WTC11 (cell line): ENCODE measurements at regions not wholly inside any gene's neighbourhood (a gene's known extent, or its start where the extent isn't known, plus 50 kb on each side); places are given as distances from the start of the nearest gene placed in this dataset.

Experiments used
- ATAC-seq: fragments of 200-7000 bp; cut with Tn5 transposase; 2 replicates; pipeline ENCODE4 v1.10.0; 2021; ENCODE audit warnings: mild to moderate bottlenecking, moderate library complexity
- CTCF ChIA-PET: fragments of 300-600 bp; sonication (Branson Sonifier 250); formaldehyde crosslinking; loops from one replicate; lab custom pipeline; 2021; ENCODE audit warnings: antibody characterized with exemption; lab: Charles Lee
- POLR2A ChIA-PET: fragments of 350-600 bp; sonication (Branson Sonifier 250); formaldehyde crosslinking; loops from one replicate; lab custom pipeline; 2021; ENCODE audit warnings: antibody characterized with exemption; lab: Charles Lee
- DNase-seq: peaks from one replicate; pipeline ENCODE4 v3.0.0; 2021; ENCODE audit warnings: low spot score
- H3K27ac Mint-ChIP-seq: 2 replicates; pipeline ENCODE4 v1.8.0; 2021; ENCODE audit warnings: mixed read lengths
- H3K27me3 Mint-ChIP-seq: 2 replicates; pipeline ENCODE4 v1.8.0; 2021; ENCODE audit warnings: low read depth, mild to moderate bottlenecking, moderate library complexity, mixed read lengths
- H3K36me3 Mint-ChIP-seq: 2 replicates; pipeline ENCODE4 v1.8.0; 2021; ENCODE audit warnings: mixed read lengths
- H3K4me1 Mint-ChIP-seq: 2 replicates; pipeline ENCODE4 v1.8.0; 2022; ENCODE audit warnings: mixed read lengths
- H3K4me3 Mint-ChIP-seq: 2 replicates; pipeline ENCODE4 v1.8.0; 2021; ENCODE audit warnings: mild to moderate bottlenecking, moderate library complexity, mixed read lengths
- H3K9me3 Mint-ChIP-seq: 2 replicates; pipeline ENCODE4 v1.8.0; 2021; ENCODE audit warnings: mixed read lengths
- ARID4B ChIP-seq: sonication (generic); formaldehyde crosslinking; IDR thresholded peaks from 2 replicates; pipeline ENCODE4 v1.8.0; 2023; ENCODE audit warnings: missing genetic modification reagents, mild to moderate bottlenecking, borderline replicate concordance
- ATF2 ChIP-seq: sonication (generic); formaldehyde crosslinking; IDR thresholded peaks from 2 replicates; pipeline ENCODE4 v1.8.1; 2022; ENCODE audit warnings: low read depth, missing genetic modification reagents, borderline replicate concordance
- ATF6 ChIP-seq: sonication (generic); formaldehyde crosslinking; IDR thresholded peaks from 2 replicates; pipeline ENCODE4 v1.8.1; 2023; ENCODE audit warnings: mild to moderate bottlenecking, missing genetic modification reagents
- CBFB ChIP-seq: sonication (generic); formaldehyde crosslinking; IDR thresholded peaks from 2 replicates; pipeline ENCODE4 v1.8.1; 2022; ENCODE audit warnings: mild to moderate bottlenecking, low read depth, missing genetic modification reagents
- ELF4 ChIP-seq: sonication (generic); formaldehyde crosslinking; IDR thresholded peaks from 2 replicates; pipeline ENCODE4 v1.8.1; 2022; ENCODE audit warnings: low read depth, mild to moderate bottlenecking, moderate library complexity, missing genetic modification reagents
- EMX1 ChIP-seq: fragments of 250-450 bp; sonication (Bioruptor Pico); IDR thresholded peaks from 2 replicates; pipeline ENCODE4 v1.8.0; 2021; ENCODE audit warnings: mild to moderate bottlenecking
- FOXJ3 ChIP-seq: sonication (generic); formaldehyde crosslinking; IDR thresholded peaks from 2 replicates; pipeline ENCODE4 v1.9.0; 2021; ENCODE audit warnings: missing genetic modification reagents, mild to moderate bottlenecking, borderline replicate concordance
- PRRX2 ChIP-seq: fragments of 250-450 bp; sonication (Bioruptor Pico); IDR thresholded peaks from 2 replicates; pipeline ENCODE4 v1.8.0; 2021; ENCODE audit warnings: mild to moderate bottlenecking
- TEAD1 ChIP-seq: sonication (generic); formaldehyde crosslinking; IDR thresholded peaks from 2 replicates; pipeline ENCODE4 v1.8.0; 2022; ENCODE audit warnings: mild to moderate bottlenecking, missing genetic modification reagents
- ZBTB21 ChIP-seq: sonication (generic); formaldehyde crosslinking; IDR thresholded peaks from 2 replicates; pipeline ENCODE4 v1.8.1; 2023; ENCODE audit warnings: mild to moderate bottlenecking, missing genetic modification reagents, borderline replicate concordance
- ZNF219 ChIP-seq: sonication (generic); formaldehyde crosslinking; IDR thresholded peaks from 2 replicates; pipeline ENCODE4 v1.8.0; 2023; ENCODE audit warnings: missing genetic modification reagents, mild to moderate bottlenecking, borderline replicate concordance
- ZNF232 ChIP-seq: sonication (generic); formaldehyde crosslinking; IDR thresholded peaks from 2 replicates; pipeline ENCODE4 v1.8.0; 2022; ENCODE audit warnings: mild to moderate bottlenecking, missing genetic modification reagents
- TF ChIP-seq, protein P1 (sequence below): fragments of 250-450 bp; sonication (Bioruptor Pico); IDR thresholded peaks from 2 replicates; pipeline ENCODE4 v1.9.0; 2021; ENCODE audit warnings: mild to moderate bottlenecking, borderline replicate concordance
- TF ChIP-seq, protein P2 (sequence below): sonication (generic); formaldehyde crosslinking; conservative IDR thresholded peaks from 2 replicates; pipeline ENCODE4 v1.8.1; 2023; ENCODE audit warnings: mild to moderate bottlenecking, low read depth, missing genetic modification reagents, moderate library complexity
- TF ChIP-seq, protein P3 (sequence below): sonication (generic); formaldehyde crosslinking; IDR thresholded peaks from 2 replicates; pipeline ENCODE4 v1.8.1; 2023; ENCODE audit warnings: mild to moderate bottlenecking, moderate library complexity, missing genetic modification reagents

DNA sequence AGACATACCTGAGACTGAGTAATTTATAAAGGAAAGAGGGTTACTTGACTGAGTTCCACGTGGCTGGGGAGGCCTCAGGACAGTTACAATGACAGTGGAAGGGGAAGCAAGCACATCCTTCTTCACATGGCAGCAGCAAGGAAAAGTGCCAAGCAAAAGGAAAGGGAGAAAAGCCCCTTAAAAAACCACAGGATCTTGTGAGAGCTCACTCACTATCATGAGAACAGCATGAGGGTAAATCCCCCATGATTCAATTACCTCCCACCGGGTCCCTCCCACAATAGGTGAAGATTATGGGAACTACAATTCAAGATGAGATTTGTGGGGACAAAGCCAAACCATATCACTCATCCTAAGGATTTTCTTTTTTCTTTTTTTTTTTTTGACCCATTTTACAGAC, 177.8 kb upstream of the EEA1 start:
- no peak for DNase-seq
- ChIA-PET POLR2A (no interaction called here), CTCF (interaction anchor here (0.7 to 1.1 kb wide), 2 partner anchors 9 kb away, joined by 3 to 8 read pairs; no protein-coding TSS in a partner anchor)
- no peaks in the 10 kb centered on the region for H3K9me3 Mint-ChIP-seq
- TF ChIP-seq ATF2 (CRISPR knock-in tag) (no peak), ELF4 (CRISPR knock-in tag) (no peak), ZNF232 (CRISPR knock-in tag) (no peak), ATF6 (no peak), ARID4B (CRISPR knock-in tag) (no peak), TEAD1 (no peak), FOXJ3 (CRISPR knock-in tag) (no peak), CBFB (CRISPR knock-in tag) (no peak), EMX1 (CRISPR knock-in tag) (no peak), ZBTB21 (CRISPR knock-in tag) (no peak), ZNF219 (no peak), PRRX2 (CRISPR knock-in tag) (no peak)
- TF ChIP-seq, protein P1, sequence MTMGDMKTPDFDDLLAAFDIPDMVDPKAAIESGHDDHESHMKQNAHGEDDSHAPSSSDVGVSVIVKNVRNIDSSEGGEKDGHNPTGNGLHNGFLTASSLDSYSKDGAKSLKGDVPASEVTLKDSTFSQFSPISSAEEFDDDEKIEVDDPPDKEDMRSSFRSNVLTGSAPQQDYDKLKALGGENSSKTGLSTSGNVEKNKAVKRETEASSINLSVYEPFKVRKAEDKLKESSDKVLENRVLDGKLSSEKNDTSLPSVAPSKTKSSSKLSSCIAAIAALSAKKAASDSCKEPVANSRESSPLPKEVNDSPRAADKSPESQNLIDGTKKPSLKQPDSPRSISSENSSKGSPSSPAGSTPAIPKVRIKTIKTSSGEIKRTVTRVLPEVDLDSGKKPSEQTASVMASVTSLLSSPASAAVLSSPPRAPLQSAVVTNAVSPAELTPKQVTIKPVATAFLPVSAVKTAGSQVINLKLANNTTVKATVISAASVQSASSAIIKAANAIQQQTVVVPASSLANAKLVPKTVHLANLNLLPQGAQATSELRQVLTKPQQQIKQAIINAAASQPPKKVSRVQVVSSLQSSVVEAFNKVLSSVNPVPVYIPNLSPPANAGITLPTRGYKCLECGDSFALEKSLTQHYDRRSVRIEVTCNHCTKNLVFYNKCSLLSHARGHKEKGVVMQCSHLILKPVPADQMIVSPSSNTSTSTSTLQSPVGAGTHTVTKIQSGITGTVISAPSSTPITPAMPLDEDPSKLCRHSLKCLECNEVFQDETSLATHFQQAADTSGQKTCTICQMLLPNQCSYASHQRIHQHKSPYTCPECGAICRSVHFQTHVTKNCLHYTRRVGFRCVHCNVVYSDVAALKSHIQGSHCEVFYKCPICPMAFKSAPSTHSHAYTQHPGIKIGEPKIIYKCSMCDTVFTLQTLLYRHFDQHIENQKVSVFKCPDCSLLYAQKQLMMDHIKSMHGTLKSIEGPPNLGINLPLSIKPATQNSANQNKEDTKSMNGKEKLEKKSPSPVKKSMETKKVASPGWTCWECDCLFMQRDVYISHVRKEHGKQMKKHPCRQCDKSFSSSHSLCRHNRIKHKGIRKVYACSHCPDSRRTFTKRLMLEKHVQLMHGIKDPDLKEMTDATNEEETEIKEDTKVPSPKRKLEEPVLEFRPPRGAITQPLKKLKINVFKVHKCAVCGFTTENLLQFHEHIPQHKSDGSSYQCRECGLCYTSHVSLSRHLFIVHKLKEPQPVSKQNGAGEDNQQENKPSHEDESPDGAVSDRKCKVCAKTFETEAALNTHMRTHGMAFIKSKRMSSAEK (CRISPR knock-in tag), result no peak
- TF ChIP-seq, protein P2, sequence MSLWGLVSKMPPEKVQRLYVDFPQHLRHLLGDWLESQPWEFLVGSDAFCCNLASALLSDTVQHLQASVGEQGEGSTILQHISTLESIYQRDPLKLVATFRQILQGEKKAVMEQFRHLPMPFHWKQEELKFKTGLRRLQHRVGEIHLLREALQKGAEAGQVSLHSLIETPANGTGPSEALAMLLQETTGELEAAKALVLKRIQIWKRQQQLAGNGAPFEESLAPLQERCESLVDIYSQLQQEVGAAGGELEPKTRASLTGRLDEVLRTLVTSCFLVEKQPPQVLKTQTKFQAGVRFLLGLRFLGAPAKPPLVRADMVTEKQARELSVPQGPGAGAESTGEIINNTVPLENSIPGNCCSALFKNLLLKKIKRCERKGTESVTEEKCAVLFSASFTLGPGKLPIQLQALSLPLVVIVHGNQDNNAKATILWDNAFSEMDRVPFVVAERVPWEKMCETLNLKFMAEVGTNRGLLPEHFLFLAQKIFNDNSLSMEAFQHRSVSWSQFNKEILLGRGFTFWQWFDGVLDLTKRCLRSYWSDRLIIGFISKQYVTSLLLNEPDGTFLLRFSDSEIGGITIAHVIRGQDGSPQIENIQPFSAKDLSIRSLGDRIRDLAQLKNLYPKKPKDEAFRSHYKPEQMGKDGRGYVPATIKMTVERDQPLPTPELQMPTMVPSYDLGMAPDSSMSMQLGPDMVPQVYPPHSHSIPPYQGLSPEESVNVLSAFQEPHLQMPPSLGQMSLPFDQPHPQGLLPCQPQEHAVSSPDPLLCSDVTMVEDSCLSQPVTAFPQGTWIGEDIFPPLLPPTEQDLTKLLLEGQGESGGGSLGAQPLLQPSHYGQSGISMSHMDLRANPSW, result no peak
- TF ChIP-seq, protein P3, sequence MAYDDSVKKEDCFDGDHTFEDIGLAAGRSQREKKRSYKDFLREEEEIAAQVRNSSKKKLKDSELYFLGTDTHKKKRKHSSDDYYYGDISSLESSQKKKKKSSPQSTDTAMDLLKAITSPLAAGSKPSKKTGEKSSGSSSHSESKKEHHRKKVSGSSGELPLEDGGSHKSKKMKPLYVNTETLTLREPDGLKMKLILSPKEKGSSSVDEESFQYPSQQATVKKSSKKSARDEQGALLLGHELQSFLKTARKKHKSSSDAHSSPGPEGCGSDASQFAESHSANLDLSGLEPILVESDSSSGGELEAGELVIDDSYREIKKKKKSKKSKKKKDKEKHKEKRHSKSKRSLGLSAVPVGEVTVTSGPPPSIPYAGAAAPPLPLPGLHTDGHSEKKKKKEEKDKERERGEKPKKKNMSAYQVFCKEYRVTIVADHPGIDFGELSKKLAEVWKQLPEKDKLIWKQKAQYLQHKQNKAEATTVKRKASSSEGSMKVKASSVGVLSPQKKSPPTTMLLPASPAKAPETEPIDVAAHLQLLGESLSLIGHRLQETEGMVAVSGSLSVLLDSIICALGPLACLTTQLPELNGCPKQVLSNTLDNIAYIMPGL (CRISPR knock-in tag), result no peak
- TF ChIP-seq, all 79 proteins: peak for 0
- Mint-ChIP-seq H3K36me3 (no peaks in the 10 kb centered on the region), H3K27ac (no peak overlapping the region), H3K27me3 (no peaks in the 10 kb centered on the region), H3K4me3 (no peak overlapping the region), H3K4me1 (peaks cover 15% of the 10 kb centered on the region)
- ATAC-seq, result no peak
